ENCODE measurements at regions not wholly inside any gene's neighbourhood (a gene's known extent, or its start where the extent isn't known, plus 50 kb on each side); places are given as distances from the start of the nearest gene placed in this dataset.
A peak's percentile ranks its signal among the peaks of the same experiment; 100 is the strongest.
"Not testable (repeated sequence)": the region's sequence is repeated elsewhere in the genome, so short reads cannot be mapped to it uniquely, and the experiment has no call there.

DNA sequence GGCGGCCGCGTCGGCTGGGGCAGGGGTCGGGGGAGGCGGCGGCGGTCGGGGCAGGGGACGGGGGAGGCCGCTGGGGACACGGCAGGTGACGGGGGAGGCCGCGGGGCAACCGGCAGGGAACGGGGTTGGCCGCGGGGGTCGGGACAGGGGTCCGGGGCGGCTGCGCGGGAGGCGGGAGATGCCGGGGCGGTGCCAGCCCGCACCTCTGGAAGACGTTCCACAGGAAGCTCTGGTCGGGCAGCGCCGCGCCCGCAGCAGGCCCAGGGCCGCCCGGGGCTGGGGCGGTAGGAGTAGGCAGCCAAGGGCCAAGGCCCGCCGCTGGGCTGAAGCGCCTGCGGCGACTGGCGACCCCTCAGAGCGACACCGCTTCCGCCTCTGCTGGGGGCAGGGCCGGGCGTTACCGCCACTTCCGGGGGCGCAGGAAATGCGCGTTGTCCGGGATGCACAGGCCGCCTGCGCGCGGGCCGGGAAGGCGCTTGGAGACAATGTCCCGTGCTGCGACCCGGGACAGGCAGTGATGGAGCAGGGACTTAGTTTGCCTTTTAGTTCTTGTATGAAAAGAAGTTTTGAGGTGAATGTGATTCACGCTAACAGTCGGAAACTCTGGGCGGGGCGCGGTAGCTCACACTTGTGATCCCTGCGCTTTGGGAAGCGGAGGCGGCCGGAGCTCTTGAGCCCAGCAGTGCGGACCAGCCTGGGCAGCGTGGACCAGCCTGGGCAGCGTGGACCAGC is 110.0 kb upstream of the LPCAT1 start:
- Histone ChIP-seq H3K27me3 (no peaks in the 10 kb centered on the region), H3K27ac (no peak overlapping the region), H3K9me3 (ENCODE audit: low read depth) (no peaks in the 10 kb centered on the region), H3K36me3 (no peaks in the 10 kb centered on the region), H3K4me1 (ENCODE audit: low read depth) (peaks cover 6% of the 10 kb centered on the region), H3K4me3 (peak overlapping the region; percentile 55)
- TF ChIP-seq, protein P1, sequence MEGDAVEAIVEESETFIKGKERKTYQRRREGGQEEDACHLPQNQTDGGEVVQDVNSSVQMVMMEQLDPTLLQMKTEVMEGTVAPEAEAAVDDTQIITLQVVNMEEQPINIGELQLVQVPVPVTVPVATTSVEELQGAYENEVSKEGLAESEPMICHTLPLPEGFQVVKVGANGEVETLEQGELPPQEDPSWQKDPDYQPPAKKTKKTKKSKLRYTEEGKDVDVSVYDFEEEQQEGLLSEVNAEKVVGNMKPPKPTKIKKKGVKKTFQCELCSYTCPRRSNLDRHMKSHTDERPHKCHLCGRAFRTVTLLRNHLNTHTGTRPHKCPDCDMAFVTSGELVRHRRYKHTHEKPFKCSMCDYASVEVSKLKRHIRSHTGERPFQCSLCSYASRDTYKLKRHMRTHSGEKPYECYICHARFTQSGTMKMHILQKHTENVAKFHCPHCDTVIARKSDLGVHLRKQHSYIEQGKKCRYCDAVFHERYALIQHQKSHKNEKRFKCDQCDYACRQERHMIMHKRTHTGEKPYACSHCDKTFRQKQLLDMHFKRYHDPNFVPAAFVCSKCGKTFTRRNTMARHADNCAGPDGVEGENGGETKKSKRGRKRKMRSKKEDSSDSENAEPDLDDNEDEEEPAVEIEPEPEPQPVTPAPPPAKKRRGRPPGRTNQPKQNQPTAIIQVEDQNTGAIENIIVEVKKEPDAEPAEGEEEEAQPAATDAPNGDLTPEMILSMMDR (IDR thresholded peaks at IDR 0.05; ENCODE audit: low read depth, low read length), result no peak
- DNase-seq (ENCODE audit: low read depth in 1 of 2, low spot score in 1 of 2), result peak; percentile 77 to 91

DNA sequence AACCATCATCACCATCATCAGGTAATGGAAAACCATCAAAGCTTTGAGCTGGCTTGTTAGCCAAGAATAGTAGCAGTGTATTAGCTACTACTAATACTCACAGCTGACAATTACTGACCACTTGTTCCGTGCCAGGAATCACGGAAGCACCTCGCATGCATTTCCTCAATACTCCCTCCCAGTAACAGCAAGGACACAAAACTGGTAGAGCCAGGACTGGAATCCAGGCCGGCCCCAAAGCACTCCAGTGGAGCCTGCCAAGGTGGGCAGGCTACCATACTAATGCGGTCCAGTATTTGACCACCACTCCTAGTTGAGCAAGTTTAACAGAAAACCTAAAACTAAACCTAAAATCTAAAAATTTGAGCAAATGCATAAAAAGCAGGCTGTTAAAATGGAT is 107.2 kb upstream of the LPCAT1 start:
- H3K27me3 ChIP-seq; H3K36me3 ChIP-seq; H3K27ac ChIP-seq; H3K4me1 ChIP-seq (ENCODE audit: low read depth); H3K4me3 ChIP-seq; H3K9me3 ChIP-seq (ENCODE audit: low read depth); DNase-seq (ENCODE audit: low read depth in 1 of 2, low spot score in 1 of 2): not testable (repeated sequence)

- H3K4me3 ChIP-seq; H3K4me1 ChIP-seq (ENCODE audit: low read depth); DNase-seq (ENCODE audit: low read depth in 1 of 2, low spot score in 1 of 2); H3K9me3 ChIP-seq (ENCODE audit: low read depth); H3K27ac ChIP-seq; H3K36me3 ChIP-seq; H3K27me3 ChIP-seq: not testable (repeated sequence)
Observed at GRCh38 chr5:1626397-1626796, 102.6 kb upstream of the LPCAT1 start.

DNA sequence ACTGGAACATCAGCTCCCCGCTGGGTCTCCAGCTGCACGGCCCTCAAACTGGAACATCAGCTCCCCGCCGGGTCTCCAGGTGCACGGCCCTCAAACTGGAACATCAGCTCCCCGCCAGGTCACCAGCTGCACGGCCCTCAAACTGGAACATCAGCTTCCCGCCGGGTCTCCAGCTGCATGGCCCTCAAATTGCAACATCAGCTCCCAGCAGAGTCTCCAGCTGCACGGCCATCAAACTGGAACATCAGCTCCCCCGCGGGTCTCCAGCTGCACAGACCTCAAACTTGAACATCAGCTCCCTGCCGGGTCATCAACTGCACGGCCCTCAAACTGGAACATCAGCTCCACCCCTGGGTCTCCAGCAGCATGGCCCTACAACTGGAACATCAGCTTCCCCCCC is 95.8 kb upstream of the LPCAT1 start:
- H3K36me3 ChIP-seq; DNase-seq (ENCODE audit: low read depth in 1 of 2, low spot score in 1 of 2); H3K4me3 ChIP-seq; H3K27ac ChIP-seq; H3K9me3 ChIP-seq (ENCODE audit: low read depth); H3K4me1 ChIP-seq (ENCODE audit: low read depth); H3K27me3 ChIP-seq: not testable (repeated sequence)

DNA sequence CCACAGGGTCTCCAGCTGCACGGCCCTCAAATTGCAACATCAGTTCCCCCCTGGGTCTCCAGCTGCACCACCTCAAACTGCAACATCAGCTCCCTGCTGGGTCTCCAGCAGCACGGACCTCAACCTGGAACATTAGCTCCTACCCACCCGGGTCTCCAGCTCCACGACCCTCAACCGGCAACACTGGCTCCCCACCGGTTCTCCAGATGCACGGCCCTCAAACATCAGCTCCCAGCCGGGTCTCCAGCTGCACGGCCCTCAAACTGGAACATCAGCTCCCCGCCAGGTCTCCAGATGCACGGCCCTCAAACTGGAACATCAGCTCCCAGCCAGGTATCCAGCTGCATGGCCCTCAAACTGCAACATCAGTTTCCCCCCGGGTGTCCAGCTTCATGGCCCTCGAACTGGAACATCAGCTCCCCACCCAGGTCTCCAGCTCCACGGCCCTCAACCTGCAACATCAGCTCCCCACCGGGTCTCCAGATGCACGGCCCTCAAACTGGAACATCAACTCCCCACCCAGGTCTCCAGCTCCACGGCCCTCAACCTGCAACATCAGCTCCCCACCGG is 94.6 kb upstream of the LPCAT1 start:
- not testable (repeated sequence) for H3K27me3 ChIP-seq; H3K4me1 ChIP-seq (ENCODE audit: low read depth); H3K36me3 ChIP-seq; H3K4me3 ChIP-seq; H3K9me3 ChIP-seq (ENCODE audit: low read depth); H3K27ac ChIP-seq; DNase-seq (ENCODE audit: low read depth in 1 of 2, low spot score in 1 of 2)

- DNase-seq (ENCODE audit: low read depth in 1 of 2, low spot score in 1 of 2); H3K4me3 ChIP-seq; H3K27ac ChIP-seq; H3K4me1 ChIP-seq (ENCODE audit: low read depth); H3K27me3 ChIP-seq; H3K36me3 ChIP-seq; H3K9me3 ChIP-seq (ENCODE audit: low read depth): not testable (repeated sequence)
Observed at GRCh38 chr5:1617236-1617755, 93.5 kb upstream of the LPCAT1 start.

GRCh38 chr5:1613515-1613914 is 89.8 kb upstream of the LPCAT1 start:
- not testable (repeated sequence) for H3K4me3 ChIP-seq; H3K4me1 ChIP-seq (ENCODE audit: low read depth); H3K27ac ChIP-seq; H3K36me3 ChIP-seq; H3K27me3 ChIP-seq; DNase-seq (ENCODE audit: low read depth in 1 of 2, low spot score in 1 of 2); H3K9me3 ChIP-seq (ENCODE audit: low read depth)

GRCh38 chr5:1610526-1610925 is 86.8 kb upstream of the LPCAT1 start:
- not testable (repeated sequence) for H3K4me3 ChIP-seq; H3K27ac ChIP-seq; DNase-seq (ENCODE audit: low read depth in 1 of 2, low spot score in 1 of 2); H3K9me3 ChIP-seq (ENCODE audit: low read depth); H3K27me3 ChIP-seq; H3K36me3 ChIP-seq; H3K4me1 ChIP-seq (ENCODE audit: low read depth)

- H3K4me3 ChIP-seq; H3K9me3 ChIP-seq (ENCODE audit: low read depth); H3K27me3 ChIP-seq; H3K36me3 ChIP-seq; DNase-seq (ENCODE audit: low read depth in 1 of 2, low spot score in 1 of 2); H3K27ac ChIP-seq; H3K4me1 ChIP-seq (ENCODE audit: low read depth): not testable (repeated sequence)
Observed at GRCh38 chr5:1609111-1609510, 85.4 kb upstream of the LPCAT1 start.

GRCh38 chr5:1608336-1608735 is 84.6 kb upstream of the LPCAT1 start:
- H3K36me3 ChIP-seq; H3K27ac ChIP-seq; H3K27me3 ChIP-seq; H3K9me3 ChIP-seq (ENCODE audit: low read depth); H3K4me1 ChIP-seq (ENCODE audit: low read depth); H3K4me3 ChIP-seq: not testable (repeated sequence)
- peak in 1 of 2 donors; percentile 85 for DNase-seq (ENCODE audit: low read depth in 1 of 2, low spot score in 1 of 2)

DNA sequence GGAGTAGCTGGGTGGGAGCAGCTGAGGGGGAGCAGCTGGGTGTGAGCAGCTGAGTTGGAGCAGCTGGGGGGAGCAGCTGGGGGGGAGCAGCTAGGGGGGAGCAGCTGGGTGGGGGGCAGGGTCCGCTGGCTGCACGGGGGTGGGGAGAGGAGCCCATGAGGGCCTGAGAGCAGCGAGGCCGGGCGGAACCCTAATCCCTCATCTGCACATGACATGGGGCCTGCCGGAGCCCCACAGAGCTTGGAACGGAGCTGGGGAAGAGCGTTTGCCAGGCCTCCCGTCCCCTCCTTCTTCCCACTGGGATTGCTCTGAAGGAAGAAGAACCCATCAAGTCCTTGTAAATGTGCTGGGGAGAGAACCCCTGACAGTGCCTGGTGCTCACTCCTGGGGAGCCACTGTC is 83.2 kb upstream of the LPCAT1 start:
- H3K4me1 ChIP-seq (ENCODE audit: low read depth); H3K4me3 ChIP-seq; H3K27me3 ChIP-seq; DNase-seq (ENCODE audit: low read depth in 1 of 2, low spot score in 1 of 2); H3K27ac ChIP-seq; H3K36me3 ChIP-seq; H3K9me3 ChIP-seq (ENCODE audit: low read depth): not testable (repeated sequence)

- H3K27ac ChIP-seq; H3K36me3 ChIP-seq; H3K4me1 ChIP-seq (ENCODE audit: low read depth); DNase-seq (ENCODE audit: low read depth in 1 of 2, low spot score in 1 of 2); H3K4me3 ChIP-seq; H3K27me3 ChIP-seq; H3K9me3 ChIP-seq (ENCODE audit: low read depth): not testable (repeated sequence)
Observed at GRCh38 chr5:1603916-1604315, 80.2 kb upstream of the LPCAT1 start.

DNA sequence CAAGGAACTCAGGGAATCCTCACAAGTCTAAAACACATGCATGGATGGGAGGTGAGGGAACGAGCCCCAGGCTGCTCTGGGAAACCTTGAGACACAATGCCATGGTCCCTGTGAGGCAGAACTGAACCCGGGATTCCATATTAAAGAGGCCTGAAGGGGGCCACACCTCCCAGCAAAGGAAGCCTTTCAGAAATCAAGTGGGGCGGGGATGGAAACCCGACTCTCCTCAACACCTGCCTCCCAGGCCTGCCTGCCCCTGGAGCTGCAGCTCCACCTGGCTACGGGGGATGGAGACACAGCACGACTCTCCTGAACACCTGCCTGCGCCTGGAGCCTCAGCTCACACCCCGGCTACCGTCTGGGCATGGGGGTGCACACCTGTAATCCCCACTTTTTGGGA is 77.8 kb upstream of the LPCAT1 start:
- H3K9me3 ChIP-seq (ENCODE audit: low read depth); H3K27ac ChIP-seq; H3K4me3 ChIP-seq; H3K27me3 ChIP-seq; H3K36me3 ChIP-seq; H3K4me1 ChIP-seq (ENCODE audit: low read depth): not testable (repeated sequence)
- DNase-seq (ENCODE audit: low read depth in 1 of 2, low spot score in 1 of 2), result peak in 1 of 2 donors; percentile 3

Data from cardiac muscle cell (in vitro differentiated cells and primary cell).